ENCODE measurements at regions not wholly inside any gene's neighbourhood (a gene's known extent, or its start where the extent isn't known, plus 50 kb on each side); places are given as distances from the start of the nearest gene placed in this dataset.

- no peak for TF ChIP-seq RREB1 (CRISPR knock-in tag; IDR thresholded peaks at IDR 0.05)
- no peak for TF ChIP-seq ELF1 (tag; IDR thresholded peaks at IDR 0.05)
- TF ChIP-seq TAF15 (IDR thresholded peaks at IDR 0.05; ENCODE audit: low read depth, low read length): no peak
Observed at GRCh38 chr4:37023996-37024395, 220.5 kb upstream of the NWD2 start (continued).

- H3K27me3 ChIP-seq (ENCODE audit: control insufficient read depth in 2 of 2, insufficient read depth in 2 of 2, low read length in 2 of 2): no peaks in the 10 kb centered on the region
- H3K4me2 ChIP-seq (ENCODE audit: insufficient read depth, low read length): no peak overlapping the region
- H3K4me3 ChIP-seq: no peak overlapping the region
- TF ChIP-seq YBX1 (IDR thresholded peaks at IDR 0.05): no peak
- TF ChIP-seq ILF3 (IDR thresholded peaks at IDR 0.05; ENCODE audit: borderline replicate concordance): no peak
- no peak for TF ChIP-seq NFIX (CRISPR knock-in tag; IDR thresholded peaks at IDR 0.05; ENCODE audit: low read depth)
- no peak for TF ChIP-seq MAFK (IDR thresholded peaks at IDR 0.05; ENCODE audit: low read length)
- TF ChIP-seq ZNF445 (CRISPR knock-in tag; IDR thresholded peaks at IDR 0.05; ENCODE audit: low read depth): no peak
- TF ChIP-seq KLF13 (tag; IDR thresholded peaks at IDR 0.05; ENCODE audit: borderline replicate concordance, low read depth): no peak
- TF ChIP-seq ZNF449 (CRISPR knock-in tag; IDR thresholded peaks at IDR 0.05): no peak
- TF ChIP-seq TRIM24 (IDR thresholded peaks at IDR 0.05): no peak
- TF ChIP-seq NCOR1 (IDR thresholded peaks at IDR 0.05): no peak
- TF ChIP-seq COPS2 (conservative IDR thresholded peaks at IDR 0.05): no peak
- no peak for TF ChIP-seq KAT8 (IDR thresholded peaks at IDR 0.05; ENCODE audit: low read depth)
- H2AFZ ChIP-seq (ENCODE audit: low read depth, low read length): no peak overlapping the region
- H3K4me1 ChIP-seq (replicated peaks in 1 of 2; ENCODE audit: control insufficient read depth in 2 of 2, insufficient read depth in 2 of 2, low read length in 2 of 2): no peaks in the 10 kb centered on the region
- ATAC-seq (no peak), FAIRE-seq (no peak), DNase-seq (ENCODE audit: extremely low read depth in 1 of 4, low spot score in 3 of 4) (no peak)
- no peaks in the 10 kb centered on the region for H3K36me3 ChIP-seq (ENCODE audit: control insufficient read depth, insufficient read depth, low read length)
- no peaks in the 10 kb centered on the region for H3K9me1 ChIP-seq (ENCODE audit: control insufficient read depth, insufficient read depth, low read length)
- H3K9me3 ChIP-seq (replicated peaks; ENCODE audit: control insufficient read depth, insufficient read depth, low read depth, low read length): no peaks in the 10 kb centered on the region
- H4K20me1 ChIP-seq (replicated peaks; ENCODE audit: control insufficient read depth, insufficient read depth, low read length): no peaks in the 10 kb centered on the region
- no peaks in the 10 kb centered on the region for H3K79me2 ChIP-seq (ENCODE audit: control insufficient read depth, insufficient read depth, low read length)
- CTCF ChIA-PET (ENCODE audit: low intra/inter-chr PET ratio): no interaction called here
- in situ Hi-C loops (cut with MboI) (no loop called here), intact Hi-C loops (cut with micrococcal nuclease) (no loop called here)
- no peak overlapping the region for H3K27ac ChIP-seq (ENCODE audit: extremely low read depth, low read depth, low read length)
- no TSS peak for BruUV-seq (replicated peaks)
- WGBS (ENCODE audit: insufficient coverage, low coverage, missing lambda C conversion rate): 4% methylated on average over 3 of the region's 3 CpGs
- H3K9ac ChIP-seq (ENCODE audit: insufficient read depth in 1 of 2, low read depth in 2 of 2, low read length in 2 of 2): no peak overlapping the region
- POLR2A ChIA-PET: no interaction called here
Observed at GRCh38 chr4:37040816-37041215, 203.7 kb upstream of the NWD2 start.
